Liver (tissue), 3 donors: ENCODE measurements at regions not wholly inside any gene's neighbourhood (a gene's known extent, or its start where the extent isn't known, plus 50 kb on each side); places are given as distances from the start of the nearest gene placed in this dataset.

Source experiments
- CTCF ChIP-seq: fragments of 150-350 bp; IDR thresholded peaks from 2 replicates; pipeline ENCODE4 v1.5.1; 2017; ENCODE audit warnings: improper control_type of control experiment, low read depth, low read length; ENCODE audit not compliant: missing input control
- EGR1 ChIP-seq, 2 donors: IDR thresholded peaks; 2 replicates each; pipeline ENCODE4 v1.6.1; 2016 to 2018; ENCODE audit warnings: antibody characterized with exemption in 2 of 2, low read depth in 2 of 2
- MAX ChIP-seq: IDR thresholded peaks from 2 replicates; pipeline ENCODE4 v1.6.1; 2016; ENCODE audit warnings: antibody characterized with exemption
- RAD21 ChIP-seq, 2 donors: IDR thresholded peaks; 2 replicates each; pipeline ENCODE4 v1.6.1; 2016; ENCODE audit warnings: antibody characterized with exemption in 2 of 2, mild to moderate bottlenecking in 2 of 2
- REST ChIP-seq: IDR thresholded peaks from 2 replicates; pipeline ENCODE4 v1.6.1; 2016; ENCODE audit warnings: antibody characterized with exemption, mild to moderate bottlenecking
- RXRA ChIP-seq, 2 donors: IDR thresholded peaks; 2 replicates each; pipeline ENCODE4 v1.6.1; 2017 to 2018; ENCODE audit warnings: antibody characterized with exemption in 2 of 2, mild to moderate bottlenecking in 1 of 2
- TAF1 ChIP-seq: conservative IDR thresholded peaks from 2 replicates; pipeline ENCODE4 v1.6.1; 2016; ENCODE audit warnings: antibody characterized with exemption, mild to moderate bottlenecking
- YY1 ChIP-seq: IDR thresholded peaks from 2 replicates; pipeline ENCODE4 v1.6.1; 2016; ENCODE audit warnings: antibody characterized with exemption, mild to moderate bottlenecking
- ZBTB33 ChIP-seq: IDR thresholded peaks from 2 replicates; pipeline ENCODE4 v1.6.1; 2016; ENCODE audit warnings: antibody characterized with exemption
- donor health status: healthy.
- donor health status: healthy.

- TF ChIP-seq CTCF (no peak), MAX (no peak), YY1 (no peak), ZBTB33 (no peak), RAD21 (IDR thresholded peaks at IDR 0.05) (no peak), TAF1 (no peak), REST (no peak), RXRA (IDR thresholded peaks at IDR 0.05) (no peak), EGR1 (IDR thresholded peaks at IDR 0.05; ENCODE audit: low read depth in 2 of 2) (no peak)
Observed at GRCh38 chr5:31033295-31033694, 160.2 kb upstream of the CDH6 start.
